Bronchial epithelial cell (primary cell): ENCODE measurements at regions not wholly inside any gene's neighbourhood (a gene's known extent, or its start where the extent isn't known, plus 50 kb on each side); places are given as distances from the start of the nearest gene placed in this dataset.

ENCODE experiments used
- DNase-seq: peaks from one replicate; pipeline ENCODE4 v3.0.0-alpha.2; 2010; ENCODE audit warnings: low read depth
- FAIRE-seq: peaks from 2 replicates; lab custom pipeline; 2011; peaks lifted over from hg19 to GRCh38; lab: Jason Lieb, UNC
- H3K27me3 ChIP-seq: 2 replicates; pipeline ENCODE4 v1.5.1; 2011; ENCODE audit warnings: low read length; ENCODE audit not compliant: control insufficient read depth, insufficient read depth
- H3K36me3 ChIP-seq: 2 replicates; pipeline ENCODE4 v1.5.1; 2011; ENCODE audit warnings: low read length; ENCODE audit not compliant: control insufficient read depth, insufficient read depth
- H3K4me3 ChIP-seq: 2 replicates; pipeline ENCODE4 v1.5.1; 2011; ENCODE audit warnings: mild to moderate bottlenecking, low read depth, low read length, control low read depth
- CTCF ChIP-seq: IDR thresholded peaks from 2 replicates; pipeline ENCODE4 v1.5.1; 2011; ENCODE audit warnings: mild to moderate bottlenecking, moderate library complexity, low read length, control low read depth, inconsistent platforms; ENCODE audit not compliant: insufficient read depth, severe bottlenecking

DNA sequence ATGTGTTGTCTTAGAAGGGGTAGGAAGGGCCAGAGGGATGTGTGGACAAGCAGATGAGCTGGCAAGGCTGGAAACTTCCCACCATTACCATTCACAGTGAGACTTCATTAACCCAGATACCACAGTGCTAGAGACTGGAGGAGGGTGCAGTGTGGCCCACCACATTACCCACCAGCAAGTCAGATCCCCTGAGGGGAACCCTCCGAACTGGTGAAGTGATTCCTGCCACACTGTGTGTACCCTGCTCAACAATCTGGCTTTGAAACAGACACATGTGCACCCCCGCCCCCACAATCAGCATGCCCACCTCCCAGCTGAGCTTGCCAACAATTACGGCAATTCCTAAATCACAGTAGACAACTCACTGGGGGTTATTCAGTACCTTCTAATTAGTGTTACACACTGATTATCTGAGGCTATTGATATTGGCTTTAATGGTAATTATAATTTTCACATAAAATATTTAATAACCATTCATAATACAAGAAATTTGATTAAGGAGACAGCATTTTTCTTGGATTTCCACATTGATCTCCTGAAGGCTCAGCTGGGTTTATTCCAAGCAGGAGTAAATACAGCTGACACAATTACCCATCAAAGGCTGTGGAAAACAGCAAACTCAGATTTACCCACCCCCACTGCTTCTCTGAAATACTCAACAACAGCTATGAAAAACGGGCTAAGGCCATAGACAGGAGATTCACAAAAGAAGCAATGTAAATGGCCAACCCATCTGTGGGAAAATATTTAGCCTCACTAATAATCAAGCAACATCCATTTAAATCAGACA is 169.3 kb upstream of the FSTL4 start:
- TF ChIP-seq CTCF: no peak
- no peaks in the 10 kb centered on the region for H3K27me3 ChIP-seq
- no peak for FAIRE-seq
- no peak for DNase-seq
- H3K4me3 ChIP-seq: no peak overlapping the region
- H3K36me3 ChIP-seq: no peaks in the 10 kb centered on the region

DNA sequence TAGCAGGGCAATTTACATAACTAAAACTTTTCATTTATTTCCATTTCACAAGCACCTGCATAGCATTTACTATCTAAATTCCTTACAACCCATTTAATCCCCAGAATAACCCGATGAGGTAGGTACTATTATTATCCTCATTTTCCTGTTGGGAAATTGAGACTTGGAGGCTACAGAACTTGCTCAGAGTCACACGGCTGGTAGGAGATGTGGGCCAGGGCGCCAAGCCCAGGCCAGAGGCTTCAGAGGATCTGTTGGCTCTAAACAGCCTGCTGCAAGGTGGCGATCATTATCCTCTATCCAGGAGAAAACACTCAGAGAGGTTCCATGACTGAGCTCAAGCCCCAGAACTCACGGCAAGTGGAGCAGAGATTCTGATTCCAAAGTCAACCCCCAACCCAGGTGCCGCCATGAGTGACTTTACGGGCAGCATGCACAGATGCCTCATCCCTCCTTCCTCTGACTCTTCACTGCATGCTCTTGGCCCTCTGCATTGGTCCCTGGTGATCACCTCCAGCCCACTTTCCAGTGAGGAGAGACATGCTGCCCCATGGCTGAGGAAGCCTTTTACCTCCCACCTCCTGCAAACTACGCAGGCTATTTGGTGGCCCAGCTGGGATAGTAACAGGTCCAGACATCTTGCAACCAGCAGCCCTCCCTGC is 168.4 kb upstream of the FSTL4 start:
- FAIRE-seq: no peak
- no peak for DNase-seq
- Histone ChIP-seq H3K4me3 (no peak overlapping the region), H3K36me3 (no peaks in the 10 kb centered on the region), H3K27me3 (no peaks in the 10 kb centered on the region)
- no peak for TF ChIP-seq CTCF

DNA sequence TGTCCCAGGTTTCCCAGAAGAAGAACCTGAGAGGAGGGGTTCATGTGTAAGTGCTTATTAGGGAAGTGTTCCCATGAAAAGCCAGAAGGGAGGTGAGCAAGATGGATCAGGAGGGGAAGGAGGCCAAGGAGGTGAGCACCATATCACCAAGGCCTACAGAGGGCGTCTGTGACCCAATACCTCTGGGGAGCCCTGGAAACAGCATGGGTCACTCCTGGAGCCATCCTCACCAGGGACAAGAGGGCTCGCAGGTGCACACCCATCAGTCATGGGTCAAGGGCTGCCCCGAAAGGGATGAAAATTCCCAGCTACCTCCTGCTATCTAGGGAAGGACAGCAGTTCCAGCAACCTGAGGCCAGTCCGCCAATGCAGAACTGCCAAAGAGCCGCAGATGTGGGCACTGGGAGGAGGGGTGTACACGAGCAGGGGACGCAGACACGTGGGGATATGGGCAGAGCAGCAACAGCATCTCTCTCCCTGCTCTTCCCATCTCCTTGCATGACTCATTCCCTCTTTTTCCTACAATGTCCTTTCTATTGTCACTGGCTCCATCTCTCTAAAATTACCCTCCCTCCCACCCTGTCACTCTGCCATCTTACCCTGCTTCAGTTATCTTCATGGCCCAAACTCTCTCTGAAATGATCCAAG is 167.6 kb upstream of the FSTL4 start:
- FAIRE-seq: no peak
- DNase-seq: no peak
- Histone ChIP-seq H3K4me3 (no peak overlapping the region), H3K36me3 (no peaks in the 10 kb centered on the region), H3K27me3 (no peaks in the 10 kb centered on the region)
- TF ChIP-seq CTCF: no peak

DNA sequence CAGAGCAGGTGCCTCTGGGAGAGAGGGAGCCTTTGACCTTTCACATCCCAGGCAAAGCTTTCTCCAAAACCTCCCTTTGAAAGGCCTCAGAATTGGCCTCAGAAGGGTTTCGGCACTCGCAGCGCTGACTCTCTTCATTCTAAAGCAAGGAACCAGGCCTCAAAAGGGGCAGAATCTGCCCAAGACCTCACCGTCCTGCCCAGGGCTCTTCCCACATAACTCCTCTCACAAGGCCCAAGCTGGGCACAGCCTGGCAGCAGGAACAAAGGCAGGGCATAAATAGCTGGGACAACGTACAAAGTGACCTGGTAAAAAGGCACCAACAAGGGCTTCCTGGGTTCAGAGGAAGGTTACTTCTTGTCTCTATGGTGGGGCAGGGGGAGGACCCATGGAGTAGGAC is 166.3 kb upstream of the FSTL4 start:
- Histone ChIP-seq H3K27me3 (no peaks in the 10 kb centered on the region), H3K36me3 (no peaks in the 10 kb centered on the region), H3K4me3 (no peak overlapping the region)
- no peak for DNase-seq
- no peak for TF ChIP-seq CTCF
- no peak for FAIRE-seq

- no peak for TF ChIP-seq CTCF
- no peaks in the 10 kb centered on the region for H3K36me3 ChIP-seq
- H3K4me3 ChIP-seq: no peak overlapping the region
- FAIRE-seq: no peak
- DNase-seq: no peak
- no peaks in the 10 kb centered on the region for H3K27me3 ChIP-seq
These were observed 165.6 kb upstream of the FSTL4 start for GRCh38 chr5:133777951-133778350.
